A673 (cell line): ENCODE measurements at regions not wholly inside any gene's neighbourhood (a gene's known extent, or its start where the extent isn't known, plus 50 kb on each side); places are given as distances from the start of the nearest gene placed in this dataset.

Experiments used
- CTCF ChIP-seq: fragments of 300-800, 200-600 bp; sonication (generic); conservative IDR thresholded peaks from 2 replicates; pipeline ENCODE4 v1.5.1; 2017; ENCODE audit warnings: low read depth, mild to moderate bottlenecking, antibody characterized with exemption, low read length, moderate library complexity, mixed read lengths
- EZH2 ChIP-seq: fragments of 200-600 bp; sonication (generic); IDR thresholded peaks from 2 replicates; pipeline ENCODE4 v1.6.1; 2017; ENCODE audit warnings: borderline replicate concordance, low read depth, mild to moderate bottlenecking, mixed read lengths, antibody characterized with exemption, low read length; ENCODE audit not compliant: poor library complexity, severe bottlenecking

- TF ChIP-seq CTCF (no peak), EZH2 (no peak)
Measured at GRCh38 chr7:41104631-41105030, 598.3 kb downstream of the INHBA start.
